Progenitor cell of endocrine pancreas (in vitro differentiated cells): ENCODE measurements at regions not wholly inside any gene's neighbourhood (a gene's known extent, or its start where the extent isn't known, plus 50 kb on each side); places are given as distances from the start of the nearest gene placed in this dataset.

ENCODE experiments used
- DNase-seq: peaks from one replicate; pipeline ENCODE4 v3.0.0; 2021; ENCODE audit warnings: low spot score; ENCODE audit not compliant: unreplicated experiment
- H3K27ac Mint-ChIP-seq: 2 replicates; pipeline ENCODE4 v1.8.0; 2021; ENCODE audit warnings: mild to moderate bottlenecking, moderate library complexity, mixed read lengths
- H3K27me3 Mint-ChIP-seq: 2 replicates; pipeline ENCODE4 v1.8.0; 2021; ENCODE audit warnings: mixed read lengths
- H3K36me3 Mint-ChIP-seq: 2 replicates; pipeline ENCODE4 v1.8.0; 2022; ENCODE audit warnings: mixed read lengths; ENCODE audit not compliant: insufficient read depth
- H3K4me1 Mint-ChIP-seq: 2 replicates; pipeline ENCODE4 v1.8.0; 2021; ENCODE audit warnings: low read depth, mixed read lengths
- H3K4me3 Mint-ChIP-seq: 2 replicates; pipeline ENCODE4 v1.8.0; 2021; ENCODE audit warnings: low read depth, mild to moderate bottlenecking, moderate library complexity, mixed read lengths
- H3K9me3 Mint-ChIP-seq: 2 replicates; pipeline ENCODE4 v1.8.0; 2021; ENCODE audit warnings: low read depth, mixed read lengths
- CTCF ChIP-seq: fragments of 200-600 bp; sonication (generic); IDR thresholded peaks from one replicate; pipeline ENCODE4 v1.5.0; 2021; ENCODE audit warnings: antibody characterized with exemption, mild to moderate bottlenecking; ENCODE audit not compliant: unreplicated experiment

DNA sequence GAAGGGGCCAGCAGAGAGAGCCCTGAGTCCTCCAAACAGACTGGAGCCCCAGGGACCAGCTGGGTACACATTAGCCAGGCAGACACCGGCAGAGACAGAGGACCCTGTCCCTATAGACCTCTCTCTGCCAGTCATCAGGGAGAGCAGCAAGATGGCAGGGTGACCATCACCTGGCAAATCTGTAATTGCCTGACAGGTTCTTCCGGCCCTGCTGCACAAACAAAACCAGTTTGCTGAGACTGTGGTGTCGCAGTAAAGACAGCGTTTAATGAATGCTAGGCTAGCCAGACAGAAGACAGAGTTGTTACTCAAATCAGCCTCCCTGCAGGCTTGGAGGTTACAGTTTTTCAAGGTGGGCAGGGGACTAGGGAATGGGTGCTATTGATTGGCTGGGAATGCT lies 618.9 kb downstream of the NPHP4 start:
- H3K4me1 Mint-ChIP-seq, result peaks cover under 1% of the 10 kb centered on the region
- H3K27me3 Mint-ChIP-seq, result peaks cover 4% of the 10 kb centered on the region
- no peaks in the 10 kb centered on the region for H3K36me3 Mint-ChIP-seq
- H3K4me3 Mint-ChIP-seq, result no peak overlapping the region
- H3K27ac Mint-ChIP-seq, result no peak overlapping the region
- TF ChIP-seq CTCF, result no peak
- no peak for DNase-seq
- peaks cover 9% of the 10 kb centered on the region for H3K9me3 Mint-ChIP-seq

DNA sequence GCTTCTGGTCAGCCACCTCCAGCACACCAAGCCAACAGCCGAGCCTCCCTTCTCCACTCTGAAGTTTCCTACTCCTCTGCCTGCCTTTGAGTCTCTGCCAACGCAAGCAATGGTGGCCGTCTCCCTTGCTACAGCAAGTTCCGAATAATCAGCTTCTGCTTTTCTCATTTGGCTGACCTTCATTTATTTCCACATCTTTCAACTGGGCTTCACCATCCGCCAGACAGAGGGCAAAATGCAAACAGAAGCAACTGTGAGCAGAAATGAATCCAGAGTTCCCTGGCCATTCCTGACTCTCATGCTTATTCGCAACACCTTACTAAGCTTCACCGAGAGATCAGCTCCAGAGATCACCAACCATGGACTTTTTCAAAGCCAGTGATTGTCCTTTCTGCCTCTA lies 621.0 kb downstream of the NPHP4 start:
- Mint-ChIP-seq H3K27ac (no peak overlapping the region), H3K9me3 (peaks cover 9% of the 10 kb centered on the region), H3K27me3 (peaks cover 4% of the 10 kb centered on the region), H3K4me1 (peaks cover 6% of the 10 kb centered on the region), H3K36me3 (no peaks in the 10 kb centered on the region), H3K4me3 (no peak overlapping the region)
- DNase-seq, result no peak
- no peak for TF ChIP-seq CTCF

DNA sequence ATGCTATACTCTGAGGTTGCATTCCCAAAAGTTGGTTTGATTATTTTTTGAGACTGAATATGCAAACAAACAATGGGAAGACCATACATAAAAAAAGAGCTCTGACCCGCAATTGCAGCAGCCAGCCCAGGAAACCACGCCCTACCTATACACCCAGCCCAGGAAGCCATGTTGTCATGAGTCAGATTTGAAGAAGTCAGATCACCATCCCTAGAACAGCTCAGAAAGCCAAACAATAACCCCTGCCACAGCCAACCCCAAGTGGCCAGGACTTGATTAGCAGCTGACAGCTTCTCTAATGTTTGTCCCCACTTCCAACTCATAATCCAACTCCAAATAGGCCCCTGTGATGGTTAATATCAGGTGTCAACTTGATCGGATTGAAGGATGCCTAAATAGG lies 621.9 kb downstream of the NPHP4 start:
- TF ChIP-seq CTCF, result no peak
- peaks cover 9% of the 10 kb centered on the region for H3K9me3 Mint-ChIP-seq
- no peak overlapping the region for H3K27ac Mint-ChIP-seq
- H3K4me1 Mint-ChIP-seq, result peaks cover 6% of the 10 kb centered on the region
- H3K27me3 Mint-ChIP-seq, result peaks cover 4% of the 10 kb centered on the region
- DNase-seq, result no peak
- no peaks in the 10 kb centered on the region for H3K36me3 Mint-ChIP-seq
- H3K4me3 Mint-ChIP-seq, result no peak overlapping the region

- no peak for DNase-seq
- TF ChIP-seq CTCF, result no peak
- no peak overlapping the region for H3K4me3 Mint-ChIP-seq
- H3K9me3 Mint-ChIP-seq, result peaks cover 9% of the 10 kb centered on the region
- H3K27me3 Mint-ChIP-seq, result peaks cover 13% of the 10 kb centered on the region
- peaks cover 6% of the 10 kb centered on the region for H3K4me1 Mint-ChIP-seq
- no peaks in the 10 kb centered on the region for H3K36me3 Mint-ChIP-seq
- no peak overlapping the region for H3K27ac Mint-ChIP-seq
Observed at GRCh38 chr1:5369223-5369622, 623.0 kb downstream of the NPHP4 start.

DNA sequence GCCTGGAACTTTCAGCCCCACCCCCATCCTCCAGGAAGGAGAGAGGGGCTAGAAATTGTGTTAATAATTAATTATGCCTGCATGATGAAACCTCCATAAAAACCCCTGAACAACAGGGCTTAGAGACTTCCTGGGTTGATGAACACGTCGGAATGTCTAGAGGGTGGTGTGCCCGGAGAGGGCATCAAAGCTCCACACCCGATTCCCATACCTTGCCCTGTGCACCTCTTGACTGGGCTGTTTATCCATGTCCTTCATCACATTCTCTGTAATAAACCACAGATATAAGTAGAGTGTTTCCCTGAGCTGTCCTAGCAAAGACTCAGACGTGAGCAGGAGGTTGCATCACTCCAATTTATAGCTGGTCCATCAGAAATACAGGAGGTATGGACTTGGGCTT lies 624.0 kb downstream of the NPHP4 start:
- TF ChIP-seq CTCF, result no peak
- Mint-ChIP-seq H3K36me3 (no peaks in the 10 kb centered on the region), H3K27ac (no peak overlapping the region)

More for the DNA sequence above, 624.0 kb downstream of the NPHP4 start:
- H3K9me3 Mint-ChIP-seq, result peaks cover under 1% of the 10 kb centered on the region
- H3K4me1 Mint-ChIP-seq, result peaks cover 6% of the 10 kb centered on the region
- no peak overlapping the region for H3K4me3 Mint-ChIP-seq
- DNase-seq, result no peak
- peaks cover 23% of the 10 kb centered on the region for H3K27me3 Mint-ChIP-seq
